Right lobe of liver (tissue), 6 donors: ENCODE measurements at regions not wholly inside any gene's neighbourhood (a gene's known extent, or its start where the extent isn't known, plus 50 kb on each side); places are given as distances from the start of the nearest gene placed in this dataset.
"Not testable (repeated sequence)": the region's sequence is repeated elsewhere in the genome, so short reads cannot be mapped to it uniquely, and the experiment has no call there.

ENCODE experiments used
- ATAC-seq, 4 donors: fragments of 200-7000 bp; cut with Tn5 transposase; one replicate each; pipeline ENCODE4 v1.9.1; 2020; ENCODE audit warnings: mild to moderate bottlenecking in 4 of 4, moderate library complexity in 4 of 4
- DNase-seq, 3 donors: peaks; one replicate each; pipeline ENCODE4 v3.0.0-alpha.2; 2020
- H3K27ac ChIP-seq, 3 donors: fragments of 200-600 bp; one replicate each; pipeline ENCODE4 v1.8.0; 2022
- H3K27me3 ChIP-seq, 2 donors: fragments of 200-600 bp; one replicate each; pipeline ENCODE4 v1.8.0; 2022
- H3K36me3 ChIP-seq, 4 donors: fragments of 200-600 bp; sonication (generic) in 1 of 4; one replicate each; pipeline versions ENCODE4 v1.5.1 to v1.8.0; 2017 to 2022; ENCODE audit warnings: control low read depth in 1 of 4
- H3K4me1 ChIP-seq, 4 donors: fragments of 200-600 bp; sonication (generic) in 1 of 4; one replicate each; pipeline versions ENCODE4 v1.5.1 to v1.8.0; 2017 to 2022; ENCODE audit warnings: control low read depth in 1 of 4
- H3K4me3 ChIP-seq, 3 donors: fragments of 200-600 bp; one replicate each; pipeline ENCODE4 v1.8.0; 2022
- H3K9me3 ChIP-seq, 4 donors: fragments of 200-600 bp; sonication (generic) in 1 of 4; one replicate each; pipeline versions ENCODE4 v1.5.1 to v1.8.0; 2017 to 2022; ENCODE audit warnings: control low read depth in 1 of 4
- CTCF ChIP-seq, 4 donors: fragments of 200-600 bp in 3 of 4; fragments of 450-650 bp in 1 of 4; IDR thresholded peaks; one replicate each; pipeline versions ENCODE4 v1.5.1 to v1.8.0; 2016 to 2022; ENCODE audit warnings: antibody characterized with exemption in 4 of 4, mild to moderate bottlenecking in 2 of 4
- POLR2A ChIP-seq: fragments of 450-650 bp; IDR thresholded peaks from one replicate; pipeline ENCODE4 v1.6.1; 2017; ENCODE audit warnings: antibody characterized with exemption, mild to moderate bottlenecking
- WGBS: methylation state at CpG from one replicate; pipeline ENCODE4 v1.1.6; 2018; ENCODE audit warnings: low coverage, low lambda C conversion rate; ENCODE audit not compliant: insufficient coverage; ENCODE audit errors: missing lambda C conversion rate; 5-methylcytosine and 5-hydroxymethylcytosine counted together
- intact Hi-C, 2 donors: fragments of 100-400 bp; cut with DNase I; formaldehyde crosslinking; loops; one replicate each; pipeline versions ENCODE4 v1.11.2 to v1.14.1; 2022
- donor health status: DM: no; HTN: yes; CAD: no.
- donor health status: DM: no; HTN: no; CAD: no.
- donor health status: DM: no; HTN: no; CAD: no.
- donor health status: DM: no; HTN: yes; CAD: no.
- donor health status: DM: no; HTN: yes; CAD: no.

- intact Hi-C loops = no loop called here
- DNase-seq (no peak), ATAC-seq (no peak)
- no peak overlapping the region for H3K4me3 ChIP-seq
- no peaks in the 10 kb centered on the region for H3K4me1 ChIP-seq
- no peaks in the 10 kb centered on the region for H3K27me3 ChIP-seq
- H3K27ac ChIP-seq = no peak overlapping the region
- H3K36me3 ChIP-seq = no peaks in the 10 kb centered on the region
- no peaks in the 10 kb centered on the region for H3K9me3 ChIP-seq
- 83% methylated on average over 15 of the region's 16 CpGs for WGBS
- TF ChIP-seq CTCF (IDR thresholded peaks at IDR 0.05) (no peak), POLR2A (no peak)
Measured at GRCh38 chr19:56980906-56981305, 138.9 kb upstream of the USP29 start.

GRCh38 chr19:56981440-56981839 is 138.3 kb upstream of the USP29 start:
- ATAC-seq, H3K36me3 ChIP-seq, H3K27me3 ChIP-seq, DNase-seq, H3K9me3 ChIP-seq, H3K27ac ChIP-seq, intact Hi-C loops, H3K4me1 ChIP-seq, H3K4me3 ChIP-seq: not testable (repeated sequence)
- WGBS = 92% methylated on average over 9 of the region's 10 CpGs

GRCh38 chr19:56983171-56983570 is 136.6 kb upstream of the USP29 start:
- no peak overlapping the region for H3K27ac ChIP-seq
- TF ChIP-seq POLR2A = no peak
- TF ChIP-seq CTCF (IDR thresholded peaks at IDR 0.05) = no peak
- no peaks in the 10 kb centered on the region for H3K9me3 ChIP-seq
- DNase-seq (no peak), ATAC-seq (no peak)
- 42% methylated on average over 6 of the region's 7 CpGs for WGBS
- intact Hi-C loops = no loop called here
- H3K36me3 ChIP-seq = no peaks in the 10 kb centered on the region
- H3K27me3 ChIP-seq = no peaks in the 10 kb centered on the region
- H3K4me3 ChIP-seq = no peak overlapping the region
- H3K4me1 ChIP-seq = no peaks in the 10 kb centered on the region

- Histone ChIP-seq H3K27ac (no peak overlapping the region), H3K4me3 (no peak overlapping the region), H3K27me3 (no peaks in the 10 kb centered on the region), H3K9me3 (no peaks in the 10 kb centered on the region), H3K4me1 (no peaks in the 10 kb centered on the region), H3K36me3 (no peaks in the 10 kb centered on the region)
- DNase-seq (no peak), ATAC-seq (no peak)
- intact Hi-C loops = no loop called here
- WGBS = 80% methylated on average over 3 of the region's 3 CpGs
- TF ChIP-seq CTCF (IDR thresholded peaks at IDR 0.05) = no peak
- no peak for TF ChIP-seq POLR2A
Measured at GRCh38 chr19:56983804-56984203, 136.0 kb upstream of the USP29 start.

- Histone ChIP-seq H3K4me3 (no peak overlapping the region), H3K27ac (no peak overlapping the region), H3K36me3 (no peaks in the 10 kb centered on the region), H3K4me1 (no peaks in the 10 kb centered on the region), H3K27me3 (no peaks in the 10 kb centered on the region), H3K9me3 (no peaks in the 10 kb centered on the region)
- TF ChIP-seq POLR2A (no peak), CTCF (IDR thresholded peaks at IDR 0.05) (no peak)
- 62% methylated on average over 8 of the region's 9 CpGs for WGBS
- ATAC-seq = no peak
- no peak for DNase-seq
- intact Hi-C loops = no loop called here
Measured at GRCh38 chr19:56986386-56986785, 133.4 kb upstream of the USP29 start.
